ENCODE measurements at regions not wholly inside any gene's neighbourhood (a gene's known extent, or its start where the extent isn't known, plus 50 kb on each side); places are given as distances from the start of the nearest gene placed in this dataset.

- WGBS, 2 experiments (ENCODE audit: extremely low coverage in 1 of 2, insufficient coverage in 1 of 2, insufficient read length in 1 of 2, insufficient replicate concordance in 2 of 2, low coverage in 1 of 2, low lambda C conversion rate in 2 of 2, missing lambda C conversion rate in 1 of 2) = 91% methylated on average over 13 of the region's 13 CpGs; no CpG with 5 or more reads in 1 of the 2 experiments
- Histone ChIP-seq H3K9me3 (ENCODE audit: insufficient read depth in 2 of 2, low read depth in 1 of 2, low read length in 1 of 2) (peaks cover 0 to 3% of the 10 kb centered on the region in 2 experiments; a peak in 2 of 4 replicates), H2BK120ac (replicated peaks; ENCODE audit: low read depth, low read length) (no peak overlapping the region), H2AFZ (ENCODE audit: low read length) (no peak overlapping the region), H3K23ac (ENCODE audit: insufficient read length) (no peak overlapping the region), H3K9ac (replicated peaks in 1 of 4; ENCODE audit: extremely low read depth in 1 of 4, low read depth in 3 of 4, low read length in 3 of 4) (no peak overlapping the region), H3K27me3 (replicated peaks in 1 of 4; ENCODE audit: control insufficient read depth in 3 of 4, extremely low read depth in 1 of 4, insufficient read depth in 3 of 4, low read length in 3 of 4) (no peaks in the 10 kb centered on the region), H2BK5ac (ENCODE audit: low read depth, low read length) (no peak overlapping the region), H2BK15ac (ENCODE audit: low read length) (no peak overlapping the region), H3K4me2 (ENCODE audit: insufficient read depth in 1 of 2, low read depth in 2 of 2, low read length in 2 of 2) (no peak overlapping the region), H2BK12ac (ENCODE audit: low read depth, low read length) (no peak overlapping the region), H2AK5ac (ENCODE audit: low read depth, low read length) (no peak overlapping the region), H4K5ac (ENCODE audit: insufficient read length, low read depth, low read length) (no peak overlapping the region), H3K4ac (replicated peaks; ENCODE audit: insufficient read length, low read depth, low read length) (no peak overlapping the region), H4K91ac (replicated peaks; ENCODE audit: insufficient read length, low read length) (no peak overlapping the region), H3K18ac (ENCODE audit: extremely low read depth, low read length) (no peak overlapping the region), H3K36me3 (ENCODE audit: control insufficient read depth in 2 of 4, insufficient read depth in 4 of 4, low read length in 3 of 4) (no peaks in the 10 kb centered on the region), H3K79me1 (ENCODE audit: low read depth, low read length) (no peaks in the 10 kb centered on the region), H2BK20ac (ENCODE audit: low read length) (no peak overlapping the region), H3K23me2 (ENCODE audit: low read depth, low read length) (peaks cover 5% of the 10 kb centered on the region; the same call in 1 of the 2 replicates), H3K27ac (ENCODE audit: low read depth, low read length) (no peak overlapping the region), H4K20me1 (replicated peaks in 1 of 2; ENCODE audit: control insufficient read depth in 1 of 2, insufficient read depth in 2 of 2, low read length in 2 of 2) (no peaks in the 10 kb centered on the region), H3K4me3 (ENCODE audit: extremely low read depth in 1 of 4, insufficient read depth in 2 of 4, low read depth in 3 of 4, low read length in 4 of 4) (no peak overlapping the region), H4K8ac (ENCODE audit: extremely low read depth, insufficient read depth, low read length) (no peak overlapping the region), H3K4me1 (replicated peaks in 1 of 4; ENCODE audit: control insufficient read depth in 3 of 4, insufficient read depth in 4 of 4, low read length in 3 of 4) (no peaks in the 10 kb centered on the region), H3K79me2 (ENCODE audit: control insufficient read depth in 1 of 2, insufficient read depth in 2 of 2, low read length in 2 of 2) (no peaks in the 10 kb centered on the region), H3K56ac (replicated peaks; ENCODE audit: insufficient read length, low read depth, low read length) (no peak overlapping the region), H3K14ac (ENCODE audit: insufficient read length) (no peak overlapping the region)
- TF ChIP-seq TEAD4 (IDR thresholded peaks at IDR 0.05; ENCODE audit: low read depth, low read length) (no peak), ATF3 (IDR thresholded peaks at IDR 0.05; ENCODE audit: insufficient read depth, low read depth, low read length) (no peak), EP300 (IDR thresholded peaks at IDR 0.05; ENCODE audit: borderline replicate concordance in 1 of 2, low read depth in 2 of 2, low read length in 2 of 2) (no peak), BCL11A (IDR thresholded peaks at IDR 0.05; ENCODE audit: low read depth in 2 of 2, low read length in 2 of 2) (no peak), NANOG (IDR thresholded peaks at IDR 0.05; ENCODE audit: insufficient read depth, low read depth, low read length, poor library complexity, severe bottlenecking) (no peak)
- DNase-seq (ENCODE audit: low read depth in 1 of 2, low spot score in 2 of 2) = no peak
- ChIA-PET CTCF (ENCODE audit: partially characterized antibody) (interaction anchor here (1.1 kb wide), 1 partner anchor 47 kb away, joined by 3 read pairs; no protein-coding TSS in a partner anchor), POLR2A (ENCODE audit: partially characterized antibody) (no interaction called here)
- FAIRE-seq = no peak
Measured at GRCh38 chr4:186428481-186428880, 126.9 kb downstream of the MTNR1A start.
